ENCODE measurements at regions not wholly inside any gene's neighbourhood (a gene's known extent, or its start where the extent isn't known, plus 50 kb on each side); places are given as distances from the start of the nearest gene placed in this dataset.

- Histone ChIP-seq H3K27ac (ENCODE audit: low read length) (no peak overlapping the region), H3K4me2 (ENCODE audit: low read length) (no peak overlapping the region), H3K4me1 (ENCODE audit: insufficient read depth, low read length) (no peaks in the 10 kb centered on the region), H2AFZ (ENCODE audit: low read length) (no peak overlapping the region), H3K9ac (ENCODE audit: low read length) (no peak overlapping the region), H3K4me3 (ENCODE audit: low read length) (no peak overlapping the region), H3F3A (ENCODE audit: low read length, unreplicated experiment) (no peaks in the 10 kb centered on the region), H3K36me3 (ENCODE audit: low read depth, low read length) (no peaks in the 10 kb centered on the region), H3K79me2 (ENCODE audit: low read length) (no peaks in the 10 kb centered on the region), H3K9me3 (ENCODE audit: low read length) (no peaks in the 10 kb centered on the region), H3K9me2 (replicated peaks; ENCODE audit: low read length) (no peaks in the 10 kb centered on the region), H3K27me3 (ENCODE audit: low read length) (no peaks in the 10 kb centered on the region), H4K20me1 (ENCODE audit: low read length) (no peaks in the 10 kb centered on the region)
- DNase-seq (no peak), ATAC-seq (no peak)
- no TSS peak for BruUV-seq (replicated peaks)
- intact Hi-C loops (cut with micrococcal nuclease) = no loop called here
- ChIA-PET POLR2A (ENCODE audit: unreplicated experiment) (no interaction called here), CTCF (interaction anchor here (0.6 kb wide), 1 partner anchor 68 kb away, joined by 4 read pairs; no protein-coding TSS in a partner anchor)
- no peak for TF ChIP-seq EZH2 (IDR thresholded peaks at IDR 0.05; ENCODE audit: low read length, unreplicated experiment)
- TF ChIP-seq CTCF (conservative IDR thresholded peaks at IDR 0.05; ENCODE audit: low read depth, low read length) = no peak
- no peak for TF ChIP-seq EZH2phosphoT487 (IDR thresholded peaks at IDR 0.05; ENCODE audit: borderline replicate concordance, low read length)
Measured at GRCh38 chr3:110248666-110249065, 823.0 kb upstream of the NECTIN3 start.

- Histone ChIP-seq H3K4me3 (ENCODE audit: low read length) (no peak overlapping the region), H3K9me2 (replicated peaks; ENCODE audit: low read length) (no peaks in the 10 kb centered on the region), H3K9ac (ENCODE audit: low read length) (no peak overlapping the region), H2AFZ (ENCODE audit: low read length) (no peak overlapping the region), H3K4me2 (ENCODE audit: low read length) (no peak overlapping the region), H4K20me1 (ENCODE audit: low read length) (no peaks in the 10 kb centered on the region), H3K27me3 (ENCODE audit: low read length) (no peaks in the 10 kb centered on the region), H3K36me3 (ENCODE audit: low read depth, low read length) (no peaks in the 10 kb centered on the region), H3K4me1 (ENCODE audit: insufficient read depth, low read length) (no peaks in the 10 kb centered on the region), H3K9me3 (ENCODE audit: low read length) (no peaks in the 10 kb centered on the region), H3K27ac (ENCODE audit: low read length) (no peak overlapping the region), H3K79me2 (ENCODE audit: low read length) (no peaks in the 10 kb centered on the region), H3F3A (ENCODE audit: low read length, unreplicated experiment) (no peaks in the 10 kb centered on the region)
- no peak for TF ChIP-seq CTCF (conservative IDR thresholded peaks at IDR 0.05; ENCODE audit: low read depth, low read length)
- TF ChIP-seq EZH2 (IDR thresholded peaks at IDR 0.05; ENCODE audit: low read length, unreplicated experiment) = no peak
- TF ChIP-seq EZH2phosphoT487 (IDR thresholded peaks at IDR 0.05; ENCODE audit: borderline replicate concordance, low read length) = no peak
- CTCF ChIA-PET = no interaction called here
- POLR2A ChIA-PET (ENCODE audit: unreplicated experiment) = no interaction called here
- intact Hi-C loops (cut with micrococcal nuclease) = no loop called here
- DNase-seq (no peak), ATAC-seq (no peak)
- BruUV-seq (replicated peaks) = no TSS peak
Measured at GRCh38 chr3:110253794-110254193, 817.8 kb upstream of the NECTIN3 start.

- Histone ChIP-seq H3K4me2 (ENCODE audit: low read length) (no peak overlapping the region), H3K9me3 (ENCODE audit: low read length) (no peaks in the 10 kb centered on the region), H2AFZ (ENCODE audit: low read length) (no peak overlapping the region), H3K36me3 (ENCODE audit: low read depth, low read length) (no peaks in the 10 kb centered on the region), H4K20me1 (ENCODE audit: low read length) (no peaks in the 10 kb centered on the region), H3K9me2 (replicated peaks; ENCODE audit: low read length) (no peaks in the 10 kb centered on the region), H3K4me3 (ENCODE audit: low read length) (no peak overlapping the region), H3K27me3 (ENCODE audit: low read length) (no peaks in the 10 kb centered on the region), H3K4me1 (ENCODE audit: insufficient read depth, low read length) (no peaks in the 10 kb centered on the region), H3K27ac (ENCODE audit: low read length) (no peak overlapping the region), H3K79me2 (ENCODE audit: low read length) (no peaks in the 10 kb centered on the region), H3F3A (ENCODE audit: low read length, unreplicated experiment) (no peaks in the 10 kb centered on the region), H3K9ac (ENCODE audit: low read length) (no peak overlapping the region)
- ChIA-PET CTCF (no interaction called here), POLR2A (ENCODE audit: unreplicated experiment) (no interaction called here)
- ATAC-seq (no peak), DNase-seq (no peak)
- intact Hi-C loops (cut with micrococcal nuclease) = no loop called here
- TF ChIP-seq EZH2phosphoT487 (IDR thresholded peaks at IDR 0.05; ENCODE audit: borderline replicate concordance, low read length) = no peak
- BruUV-seq (replicated peaks) = no TSS peak
Measured at GRCh38 chr3:110254591-110254990, 817.0 kb upstream of the NECTIN3 start.

Measured in PC-3 (cell line).